Urinary bladder (tissue), 3 donors: ENCODE measurements at regions not wholly inside any gene's neighbourhood (a gene's known extent, or its start where the extent isn't known, plus 50 kb on each side); places are given as distances from the start of the nearest gene placed in this dataset.

Experiments
- DNase-seq: peaks from one replicate; pipeline ENCODE4 v3.0.0-alpha.2; 2015; ENCODE audit errors: extremely low spot score
- H3K27ac ChIP-seq: one replicate; pipeline ENCODE4 v1.5.1; 2013; ENCODE audit warnings: low read depth, mild to moderate bottlenecking, moderate library complexity
- H3K36me3 ChIP-seq: one replicate; pipeline ENCODE4 v1.6.1; 2013; ENCODE audit warnings: mild to moderate bottlenecking, moderate library complexity; ENCODE audit not compliant: insufficient read depth
- H3K4me1 ChIP-seq: one replicate; pipeline ENCODE4 v1.6.1; 2013; ENCODE audit warnings: mild to moderate bottlenecking, moderate library complexity; ENCODE audit not compliant: insufficient read depth
- H3K4me3 ChIP-seq: one replicate; pipeline ENCODE4 v1.5.1; 2013; ENCODE audit warnings: low read depth, low read length
- WGBS: extraction: QIAGEN DNeasy Blood & Tissue Kit; methylation state at CpG from one replicate; pipeline ENCODE4 v1.1.7; 2013; 5-methylcytosine and 5-hydroxymethylcytosine counted together
- donor health status: healthy with polysubstance abuse.
- donor health status: healthy.

- Histone ChIP-seq H3K4me1 (no peaks in the 10 kb centered on the region), H3K36me3 (no peaks in the 10 kb centered on the region), H3K4me3 (no peak overlapping the region), H3K27ac (no peak overlapping the region)
- DNase-seq = no peak
These were observed 280.4 kb upstream of the TCERG1L start for GRCh38 chr10:131591936-131592335.

GRCh38 chr10:131609176-131609575 lies 291.6 kb upstream of the PPP2R2D start:
- WGBS = 73% methylated on average over 12 of the region's 12 CpGs

DNA sequence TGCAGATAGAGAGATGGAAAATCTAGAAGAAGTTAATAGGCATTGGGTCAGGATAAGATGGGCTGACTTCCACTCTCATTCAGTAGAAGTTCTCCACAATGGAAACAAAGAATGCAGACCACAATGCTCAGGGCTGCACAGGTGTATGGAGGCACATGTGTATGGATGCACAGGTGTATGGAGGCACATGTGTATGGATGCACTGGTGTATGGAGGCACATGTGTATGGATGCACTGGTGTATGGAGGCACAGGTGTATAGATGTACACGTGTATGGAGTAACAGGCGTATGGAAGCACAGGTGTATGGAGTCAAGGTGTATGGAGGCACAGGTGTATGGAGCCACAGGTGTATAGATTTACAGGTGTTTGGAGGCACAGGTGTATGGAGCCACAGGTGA lies 285.7 kb upstream of the PPP2R2D start:
- H3K4me3 ChIP-seq = no peak overlapping the region
- no peaks in the 10 kb centered on the region for H3K36me3 ChIP-seq
- WGBS = 89% methylated on average over 2 of the region's 2 CpGs
- H3K27ac ChIP-seq = no peak overlapping the region
- H3K4me1 ChIP-seq = no peaks in the 10 kb centered on the region
- DNase-seq = no peak

More at GRCh38 chr10:131609176-131609575, 291.6 kb upstream of the PPP2R2D start:
- Histone ChIP-seq H3K4me1 (no peaks in the 10 kb centered on the region), H3K4me3 (no peak overlapping the region), H3K36me3 (no peaks in the 10 kb centered on the region), H3K27ac (no peak overlapping the region)
- DNase-seq = no peak

- no peak overlapping the region for H3K4me3 ChIP-seq
- H3K27ac ChIP-seq = no peak overlapping the region
- no peaks in the 10 kb centered on the region for H3K4me1 ChIP-seq
- no peak for DNase-seq
- 95% methylated on average over 6 of the region's 6 CpGs for WGBS
- H3K36me3 ChIP-seq = no peaks in the 10 kb centered on the region
These were observed 284.8 kb upstream of the PPP2R2D start for GRCh38 chr10:131616040-131616439.

DNA sequence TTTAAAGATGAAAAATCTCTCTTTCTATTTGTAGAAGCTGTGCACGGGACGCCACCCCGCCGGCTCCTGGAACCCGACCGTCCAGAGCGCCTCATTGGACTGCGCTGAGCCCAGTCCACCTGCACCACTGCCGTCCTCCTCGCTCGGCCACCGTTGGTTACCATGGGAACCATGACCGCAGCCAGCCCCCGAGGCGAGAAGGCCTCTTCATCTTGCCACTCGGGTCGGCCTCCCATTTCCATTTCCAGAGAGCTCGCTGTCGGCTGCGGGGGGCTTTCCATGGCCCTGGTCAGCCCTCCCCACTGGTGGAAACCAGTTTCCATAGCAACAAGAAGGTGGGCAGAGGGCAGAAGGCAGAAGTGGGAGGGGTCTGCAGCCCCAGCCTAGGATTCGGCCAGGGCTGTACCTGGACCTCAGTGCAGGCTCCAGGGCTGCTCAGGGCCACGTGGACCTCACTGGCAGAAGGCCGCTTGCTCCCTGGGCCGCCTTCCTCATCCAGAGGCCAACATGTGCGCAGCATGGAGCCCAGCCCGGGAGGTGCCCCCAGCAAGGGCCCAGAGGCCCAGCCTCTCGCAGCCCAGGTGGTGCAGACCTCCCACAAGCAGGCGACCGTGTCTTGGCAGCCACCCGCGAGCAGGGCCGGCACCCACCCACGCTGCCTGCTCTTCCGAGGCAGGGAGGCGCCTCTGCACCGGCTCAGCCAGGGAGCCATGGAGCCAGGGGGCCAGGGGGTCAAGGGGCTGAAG lies 283.5 kb upstream of the PPP2R2D start:
- Histone ChIP-seq H3K4me3 (no peak overlapping the region), H3K36me3 (no peaks in the 10 kb centered on the region), H3K27ac (no peak overlapping the region), H3K4me1 (no peaks in the 10 kb centered on the region)
- DNase-seq = no peak
- 72% methylated on average over 36 of the region's 36 CpGs for WGBS

DNA sequence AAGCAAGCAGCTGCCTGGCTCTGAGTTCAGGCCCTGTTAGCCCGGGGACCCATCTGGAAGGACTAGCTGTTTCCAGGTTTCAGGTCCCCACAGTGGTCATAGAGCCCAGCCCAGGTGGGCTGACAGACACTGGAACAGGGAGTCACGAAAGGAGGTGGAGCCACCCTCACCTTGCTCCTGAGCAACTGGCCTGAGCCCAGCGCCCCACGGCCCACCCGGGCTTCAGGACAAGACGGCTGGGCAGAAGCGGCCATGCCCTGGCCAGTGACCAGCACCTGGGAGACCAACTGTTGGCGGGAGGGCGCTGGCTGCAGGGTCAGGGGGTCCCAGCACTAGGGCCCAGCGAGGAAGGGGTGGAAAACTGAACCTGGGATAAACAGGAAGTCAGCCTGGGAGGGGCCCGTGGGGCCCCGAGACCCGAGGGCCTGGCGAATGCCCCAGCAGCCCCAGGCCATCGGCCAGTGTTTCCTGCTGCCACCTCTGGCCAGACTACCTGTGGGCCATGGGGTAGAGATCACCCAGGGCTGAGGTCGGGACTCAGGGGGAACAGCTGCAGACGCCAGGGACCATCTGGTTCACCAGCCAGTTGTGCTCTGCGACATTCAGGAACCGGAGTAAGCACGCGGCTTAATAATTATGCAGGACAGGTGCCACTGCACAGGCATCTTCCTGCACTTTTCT lies 282.1 kb upstream of the PPP2R2D start:
- H3K4me3 ChIP-seq = no peak overlapping the region
- 55% methylated on average over 21 of the region's 21 CpGs for WGBS
- H3K27ac ChIP-seq = no peak overlapping the region
- DNase-seq = no peak
- H3K36me3 ChIP-seq = no peaks in the 10 kb centered on the region
- H3K4me1 ChIP-seq = no peaks in the 10 kb centered on the region

DNA sequence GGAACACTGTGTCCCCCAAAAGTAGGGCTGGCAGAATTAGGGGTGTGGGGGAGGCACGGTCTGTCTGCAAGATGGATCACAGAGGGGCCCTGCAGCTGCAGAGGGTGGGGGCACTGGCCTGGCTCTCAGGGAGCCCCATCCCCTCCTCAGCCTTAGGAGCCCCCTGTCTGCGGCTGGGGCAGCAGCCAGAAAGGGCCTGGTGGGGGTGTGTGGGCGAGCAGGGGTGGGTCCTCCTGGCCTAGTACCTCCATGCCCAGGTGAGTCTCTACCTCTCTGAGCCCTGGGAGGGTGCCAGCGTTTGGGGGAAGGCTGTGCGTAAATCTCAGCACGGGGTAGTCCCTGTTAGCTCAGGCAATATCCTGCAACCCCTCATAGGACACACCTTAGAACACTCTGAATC lies 280.5 kb upstream of the PPP2R2D start:
- no peak overlapping the region for H3K4me3 ChIP-seq
- H3K27ac ChIP-seq = no peak overlapping the region
- DNase-seq = no peak
- no peaks in the 10 kb centered on the region for H3K36me3 ChIP-seq
- no peaks in the 10 kb centered on the region for H3K4me1 ChIP-seq
- WGBS = 81% methylated on average over 6 of the region's 6 CpGs

GRCh38 chr10:131620904-131621303 lies 279.9 kb upstream of the PPP2R2D start:
- 67% methylated on average over 7 of the region's 7 CpGs for WGBS

DNA sequence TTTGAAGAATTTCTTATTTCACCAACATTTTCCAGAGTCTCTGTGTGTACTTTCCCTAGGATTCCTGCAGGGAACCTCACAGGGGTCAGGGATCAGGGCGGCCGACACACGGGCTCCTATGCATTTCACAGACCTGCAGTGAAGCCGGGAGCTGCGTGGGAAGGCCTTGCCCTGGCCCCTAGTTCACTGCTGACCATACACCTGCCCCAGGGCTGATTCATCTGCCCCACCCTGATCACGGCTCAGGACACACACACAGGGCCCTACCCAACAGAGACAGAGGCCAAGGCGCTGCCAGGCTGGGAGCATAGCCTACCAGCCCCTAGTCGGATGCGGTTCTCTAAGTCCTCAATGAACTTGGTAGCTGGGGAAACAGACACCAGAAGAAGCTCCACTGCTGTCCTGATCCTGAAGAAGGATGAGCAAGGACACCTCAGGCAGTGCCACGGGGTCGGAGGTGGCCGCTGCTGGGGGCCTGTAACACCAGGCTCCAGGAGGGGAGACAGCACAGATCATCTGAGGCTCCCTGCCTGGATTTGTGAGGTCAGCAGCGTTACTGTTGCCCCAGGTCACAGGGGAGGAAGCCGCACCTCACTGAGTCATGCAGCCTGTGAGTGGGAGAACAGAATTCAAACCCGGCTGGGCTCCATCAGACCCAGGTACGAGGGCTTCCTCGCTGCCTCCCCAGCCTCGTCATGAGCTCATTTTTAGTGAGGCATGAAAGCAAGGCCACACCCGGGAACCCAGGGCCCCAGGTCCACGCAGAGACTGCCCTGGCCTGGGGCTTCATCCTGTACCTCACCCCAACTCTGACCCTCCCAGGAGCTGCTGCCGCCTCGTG lies 278.8 kb upstream of the PPP2R2D start:
- 80% methylated on average over 22 of the region's 22 CpGs for WGBS
- no peak for DNase-seq
- H3K27ac ChIP-seq = no peak overlapping the region
- no peak overlapping the region for H3K4me3 ChIP-seq
- no peaks in the 10 kb centered on the region for H3K36me3 ChIP-seq
- no peaks in the 10 kb centered on the region for H3K4me1 ChIP-seq

More at GRCh38 chr10:131620904-131621303, 279.9 kb upstream of the PPP2R2D start:
- Histone ChIP-seq H3K4me3 (no peak overlapping the region), H3K4me1 (no peaks in the 10 kb centered on the region), H3K27ac (no peak overlapping the region), H3K36me3 (no peaks in the 10 kb centered on the region)
- DNase-seq = no peak

- Histone ChIP-seq H3K36me3 (no peaks in the 10 kb centered on the region), H3K27ac (no peak overlapping the region), H3K4me3 (no peak overlapping the region), H3K4me1 (no peaks in the 10 kb centered on the region)
- WGBS = 91% methylated on average over 26 of the region's 26 CpGs
- no peak for DNase-seq
These were observed 275.8 kb upstream of the PPP2R2D start for GRCh38 chr10:131625041-131625440.

DNA sequence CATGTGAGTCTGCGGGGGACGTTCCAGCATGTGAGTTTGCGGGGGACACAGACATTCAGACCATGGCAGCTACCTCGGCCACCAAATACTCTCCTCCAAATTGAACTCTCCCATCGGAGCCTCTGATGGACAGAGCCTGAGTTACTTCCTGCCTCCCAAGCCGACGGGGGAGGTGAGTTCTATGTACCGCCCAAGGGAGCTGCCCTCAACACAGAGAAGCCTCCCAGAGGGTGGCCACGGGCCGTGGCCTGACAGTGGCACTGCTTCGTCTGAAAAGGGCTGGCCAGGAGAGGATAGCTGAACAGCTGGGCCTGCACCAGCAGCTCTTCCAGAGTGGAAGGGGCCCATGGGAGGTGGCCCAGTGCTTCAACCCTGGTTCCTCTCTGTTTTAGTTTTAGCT lies 274.5 kb upstream of the PPP2R2D start:
- Histone ChIP-seq H3K4me1 (no peaks in the 10 kb centered on the region), H3K36me3 (no peaks in the 10 kb centered on the region), H3K4me3 (no peak overlapping the region), H3K27ac (no peak overlapping the region)
- 92% methylated on average over 11 of the region's 11 CpGs for WGBS
- DNase-seq = no peak

DNA sequence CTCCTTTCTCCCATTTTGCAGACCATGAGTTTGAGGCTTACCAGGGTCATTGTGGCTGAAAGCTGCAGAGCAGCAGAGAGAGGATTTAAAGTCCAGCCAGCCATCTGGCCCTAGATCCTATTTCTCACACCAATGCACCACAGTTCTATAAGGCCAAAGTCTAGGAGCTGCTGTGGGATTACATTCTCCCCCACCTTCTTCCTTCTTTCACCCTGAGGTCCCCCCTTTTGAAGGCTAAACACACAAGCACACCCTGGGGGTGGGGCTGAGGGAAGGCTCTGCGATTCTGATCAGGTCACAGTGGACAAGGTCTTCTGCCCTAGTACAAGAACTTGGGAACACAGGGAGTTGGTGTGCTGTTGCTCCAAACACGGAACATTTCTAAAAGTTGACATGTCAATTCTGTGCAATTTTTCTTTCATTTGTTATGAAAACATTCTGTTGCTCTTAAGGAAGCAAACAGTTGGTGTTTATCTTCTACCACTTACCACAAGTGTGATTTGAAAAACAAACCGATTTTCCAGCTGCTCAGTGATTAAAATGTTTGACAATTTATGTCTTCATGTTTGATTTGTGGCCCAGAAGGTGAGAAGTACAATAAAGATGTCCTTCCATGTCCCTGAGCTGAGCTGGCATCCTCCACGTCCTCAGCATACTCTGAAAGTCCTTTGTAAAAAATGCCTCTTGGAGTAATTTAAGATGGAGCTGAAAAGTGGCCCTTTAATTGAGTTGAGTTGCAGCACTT lies 271.6 kb upstream of the PPP2R2D start:
- Histone ChIP-seq H3K36me3 (no peaks in the 10 kb centered on the region), H3K4me3 (no peak overlapping the region), H3K27ac (no peak overlapping the region), H3K4me1 (no peaks in the 10 kb centered on the region)
- DNase-seq = no peak
- 49% methylated on average over 4 of the region's 4 CpGs for WGBS

DNA sequence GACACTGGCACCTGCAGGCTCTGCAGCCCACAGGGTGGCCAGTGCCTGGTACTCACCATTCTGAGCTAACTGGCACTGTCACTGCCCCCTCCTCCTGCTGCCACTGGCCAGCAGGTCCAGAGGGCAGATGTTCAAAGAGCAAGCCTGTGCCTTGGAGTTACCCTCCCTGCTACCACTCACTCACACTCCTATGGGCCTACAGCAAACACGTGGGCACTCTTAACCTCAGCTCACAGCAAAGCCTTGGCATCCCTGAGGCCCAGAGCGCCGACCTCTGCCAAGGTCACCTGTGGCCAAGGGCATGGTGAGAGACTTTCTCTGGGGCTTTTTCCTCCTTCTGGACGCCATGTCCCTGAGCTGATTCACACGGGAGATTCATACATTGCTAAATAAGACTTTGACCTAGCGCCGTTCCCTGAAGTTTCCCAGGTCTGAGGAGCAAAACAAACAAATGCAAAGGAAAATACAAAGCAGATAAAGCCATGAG lies 270.0 kb upstream of the PPP2R2D start:
- Histone ChIP-seq H3K4me1 (no peaks in the 10 kb centered on the region), H3K36me3 (no peaks in the 10 kb centered on the region), H3K4me3 (no peak overlapping the region), H3K27ac (no peak overlapping the region)
- DNase-seq = no peak
- 84% methylated on average over 7 of the region's 7 CpGs for WGBS
